K562 (cell line): ENCODE measurements at regions not wholly inside any gene's neighbourhood (a gene's known extent, or its start where the extent isn't known, plus 50 kb on each side); places are given as distances from the start of the nearest gene placed in this dataset.

Experiments used
- ELF1 ChIP-seq: fragments of 200-800 bp; sonication (Bioruptor generic); IDR thresholded peaks from 2 replicates; pipeline ENCODE4 v1.6.1; 2016; ENCODE audit warnings: missing genetic modification characterization, missing compliant biosample characterization
- FOXK1 ChIP-seq: sonication (generic); formaldehyde crosslinking; IDR thresholded peaks from 2 replicates; pipeline ENCODE4 v1.8.0; 2022; ENCODE audit warnings: missing genetic modification reagents, mild to moderate bottlenecking, borderline replicate concordance
- NR2C2 ChIP-seq, 2 experiments: fragments of 200-800 bp in 1 of 2; sonication (Bioruptor generic) in 1 of 2; sonication (generic) in 1 of 2; formaldehyde crosslinking in 1 of 2; IDR thresholded peaks; 2 replicates each; pipeline versions ENCODE4 v1.6.1 to v1.8.0; 2016 to 2022; ENCODE audit warnings: mild to moderate bottlenecking in 1 of 2, missing compliant biosample characterization in 1 of 2, missing genetic modification characterization in 1 of 2, missing genetic modification reagents in 1 of 2
- POLR2H ChIP-seq: IDR thresholded peaks from 2 replicates; pipeline ENCODE4 v1.6.1; 2016; ENCODE audit warnings: missing genetic modification characterization, low read depth, mild to moderate bottlenecking, control low read depth, missing compliant biosample characterization, moderate library complexity
- RFX7 ChIP-seq: fragments of 250-450 bp; sonication (Bioruptor Pico); IDR thresholded peaks from 2 replicates; pipeline ENCODE4 v1.5.1; 2021; ENCODE audit warnings: mild to moderate bottlenecking
- SP1 ChIP-seq: sonication (generic); formaldehyde crosslinking; IDR thresholded peaks from 2 replicates; pipeline ENCODE4 v1.8.1; 2022; ENCODE audit warnings: mild to moderate bottlenecking, missing genetic modification reagents
- SRSF1 ChIP-seq: fragments of 200-400 bp; formaldehyde crosslinking; IDR thresholded peaks from 2 replicates; pipeline ENCODE4 v1.6.1; 2017; ENCODE audit warnings: mild to moderate bottlenecking, low read depth, low read length, moderate library complexity
- TAF1 ChIP-seq: IDR thresholded peaks from 2 replicates; pipeline ENCODE4 v1.6.1; 2011; ENCODE audit warnings: mild to moderate bottlenecking, low read length, moderate library complexity; ENCODE audit not compliant: insufficient read depth, control insufficient read depth, severe bottlenecking; ENCODE audit errors: extremely low read depth
- TBL1XR1 ChIP-seq, 2 experiments: IDR thresholded peaks; 2 replicates each; pipeline ENCODE4 v1.6.1; 2012; ENCODE audit warnings: improper control_type of control experiment in 2 of 2, low read length in 2 of 2, mild to moderate bottlenecking in 1 of 2
- TFAM ChIP-seq: fragments of 250-450 bp; sonication (Bioruptor Pico); conservative IDR thresholded peaks from 2 replicates; pipeline ENCODE4 v1.5.0; 2021; ENCODE audit warnings: mild to moderate bottlenecking, moderate library complexity
- UBTF ChIP-seq, 2 experiments: IDR thresholded peaks; 2 replicates each; pipeline ENCODE4 v1.6.1; 2012; ENCODE audit warnings: improper control_type of control experiment in 2 of 2, low read depth in 2 of 2, low read length in 2 of 2, borderline replicate concordance in 1 of 2
- TF ChIP-seq, protein P1 (sequence below): sonication (generic); formaldehyde crosslinking; IDR thresholded peaks from 2 replicates; pipeline ENCODE4 v1.8.0; 2022; ENCODE audit warnings: mild to moderate bottlenecking, missing genetic modification reagents

- TF ChIP-seq TAF1 (no peak), FOXK1 (CRISPR knock-in tag) (no peak), UBTF (IDR thresholded peaks at IDR 0.05; ENCODE audit: borderline replicate concordance in 1 of 2, low read depth in 2 of 2, low read length in 2 of 2) (no peak), RFX7 (CRISPR knock-in tag) (no peak), POLR2H (tag) (no peak), TFAM (CRISPR knock-in tag) (no peak), SRSF1 (no peak), ELF1 (tag) (no peak), NR2C2 (CRISPR knock-in tag; IDR thresholded peaks at IDR 0.05) (no peak), NR2C2 (tag; IDR thresholded peaks at IDR 0.05) (no peak), SP1 (CRISPR knock-in tag) (no peak), TBL1XR1 (IDR thresholded peaks at IDR 0.05; ENCODE audit: low read length in 2 of 2) (no peak)
- TF ChIP-seq, protein P1, sequence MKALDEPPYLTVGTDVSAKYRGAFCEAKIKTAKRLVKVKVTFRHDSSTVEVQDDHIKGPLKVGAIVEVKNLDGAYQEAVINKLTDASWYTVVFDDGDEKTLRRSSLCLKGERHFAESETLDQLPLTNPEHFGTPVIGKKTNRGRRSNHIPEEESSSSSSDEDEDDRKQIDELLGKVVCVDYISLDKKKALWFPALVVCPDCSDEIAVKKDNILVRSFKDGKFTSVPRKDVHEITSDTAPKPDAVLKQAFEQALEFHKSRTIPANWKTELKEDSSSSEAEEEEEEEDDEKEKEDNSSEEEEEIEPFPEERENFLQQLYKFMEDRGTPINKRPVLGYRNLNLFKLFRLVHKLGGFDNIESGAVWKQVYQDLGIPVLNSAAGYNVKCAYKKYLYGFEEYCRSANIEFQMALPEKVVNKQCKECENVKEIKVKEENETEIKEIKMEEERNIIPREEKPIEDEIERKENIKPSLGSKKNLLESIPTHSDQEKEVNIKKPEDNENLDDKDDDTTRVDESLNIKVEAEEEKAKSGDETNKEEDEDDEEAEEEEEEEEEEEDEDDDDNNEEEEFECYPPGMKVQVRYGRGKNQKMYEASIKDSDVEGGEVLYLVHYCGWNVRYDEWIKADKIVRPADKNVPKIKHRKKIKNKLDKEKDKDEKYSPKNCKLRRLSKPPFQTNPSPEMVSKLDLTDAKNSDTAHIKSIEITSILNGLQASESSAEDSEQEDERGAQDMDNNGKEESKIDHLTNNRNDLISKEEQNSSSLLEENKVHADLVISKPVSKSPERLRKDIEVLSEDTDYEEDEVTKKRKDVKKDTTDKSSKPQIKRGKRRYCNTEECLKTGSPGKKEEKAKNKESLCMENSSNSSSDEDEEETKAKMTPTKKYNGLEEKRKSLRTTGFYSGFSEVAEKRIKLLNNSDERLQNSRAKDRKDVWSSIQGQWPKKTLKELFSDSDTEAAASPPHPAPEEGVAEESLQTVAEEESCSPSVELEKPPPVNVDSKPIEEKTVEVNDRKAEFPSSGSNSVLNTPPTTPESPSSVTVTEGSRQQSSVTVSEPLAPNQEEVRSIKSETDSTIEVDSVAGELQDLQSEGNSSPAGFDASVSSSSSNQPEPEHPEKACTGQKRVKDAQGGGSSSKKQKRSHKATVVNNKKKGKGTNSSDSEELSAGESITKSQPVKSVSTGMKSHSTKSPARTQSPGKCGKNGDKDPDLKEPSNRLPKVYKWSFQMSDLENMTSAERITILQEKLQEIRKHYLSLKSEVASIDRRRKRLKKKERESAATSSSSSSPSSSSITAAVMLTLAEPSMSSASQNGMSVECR, result no peak
Measured at GRCh38 chr12:96085475-96085874, 50.1 kb upstream of the LTA4H start.
